ENCODE measurements at regions not wholly inside any gene's neighbourhood (a gene's known extent, or its start where the extent isn't known, plus 50 kb on each side); places are given as distances from the start of the nearest gene placed in this dataset.
"Not testable (repeated sequence)": the region's sequence is repeated elsewhere in the genome, so short reads cannot be mapped to it uniquely, and the experiment has no call there.

GRCh38 chr6:170198298-170198697 lies 92.6 kb downstream of the DLL1 start:
- DNase-seq (ENCODE audit: low spot score), result no peak

DNA sequence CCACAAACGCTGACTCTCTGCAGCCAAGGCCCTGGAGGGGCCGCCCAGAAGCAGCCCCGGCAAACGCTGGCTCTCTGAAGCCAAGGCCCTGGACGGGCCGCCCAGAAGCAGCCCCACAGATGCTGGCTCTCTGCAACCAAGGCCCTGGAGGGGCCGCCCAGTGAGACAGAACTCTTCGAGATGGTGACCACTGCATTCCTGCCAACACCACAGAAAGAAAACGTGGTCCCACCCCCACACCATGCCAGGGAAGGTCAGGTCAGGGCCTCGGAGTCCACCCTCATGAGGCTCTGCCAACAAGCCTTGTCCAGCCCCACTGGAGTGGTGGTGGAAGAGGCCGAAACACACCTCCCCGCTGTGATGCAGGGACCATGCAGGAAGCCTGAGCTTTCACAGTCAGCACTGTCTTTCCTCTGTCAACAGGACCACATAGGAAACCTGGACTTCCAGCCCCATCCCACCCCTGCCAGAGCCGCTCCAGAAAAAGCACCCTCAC lies 97.5 kb downstream of the DLL1 start:
- DNase-seq (ENCODE audit: low spot score), result no peak

GRCh38 chr6:170192905-170193304 lies 98.0 kb downstream of the DLL1 start:
- DNase-seq (ENCODE audit: low spot score), result no peak

DNA sequence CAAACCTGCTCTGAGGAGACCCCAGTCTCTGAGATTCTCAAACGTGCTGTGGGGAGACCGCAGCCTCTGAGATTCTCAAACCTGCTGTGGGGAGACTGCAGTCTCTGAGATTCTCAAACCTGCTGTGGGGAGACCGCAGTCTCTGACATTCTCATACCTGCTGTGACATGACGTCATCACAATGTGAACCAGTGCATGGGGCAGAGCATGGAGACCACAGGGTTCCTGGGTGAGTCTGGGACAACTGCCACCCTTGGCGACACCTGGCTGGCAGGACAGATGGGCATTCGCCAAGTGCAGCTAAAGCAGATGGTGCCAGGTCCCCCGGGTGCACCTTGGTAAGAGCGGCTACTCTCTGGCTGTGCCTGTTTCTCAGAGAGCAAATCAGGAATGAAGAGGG lies 98.8 kb downstream of the DLL1 start:
- DNase-seq (ENCODE audit: low spot score), result not testable (repeated sequence)

DNA sequence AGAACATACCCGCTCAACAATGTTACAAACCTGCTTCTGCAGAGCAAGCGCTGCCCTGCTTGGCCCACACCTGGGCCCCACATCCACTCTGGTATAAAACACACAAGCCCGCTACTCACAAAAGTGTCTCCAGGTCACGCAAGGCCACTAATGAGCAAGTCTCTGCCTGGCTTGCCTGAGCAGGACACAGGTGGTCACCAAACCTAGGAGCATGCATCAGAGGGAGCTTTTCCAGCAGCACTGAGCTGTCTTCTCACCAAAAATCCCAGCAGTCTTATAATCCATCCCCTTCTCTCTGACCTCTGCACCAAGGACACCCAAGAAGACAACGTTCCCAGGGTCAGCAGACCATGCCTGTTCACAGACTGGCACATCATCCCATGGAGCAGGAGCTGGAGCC lies 100.8 kb downstream of the DLL1 start:
- DNase-seq (ENCODE audit: low spot score), result no peak

GRCh38 chr6:170189236-170189635 lies 101.6 kb downstream of the DLL1 start:
- DNase-seq (ENCODE audit: low spot score), result no peak

DNA sequence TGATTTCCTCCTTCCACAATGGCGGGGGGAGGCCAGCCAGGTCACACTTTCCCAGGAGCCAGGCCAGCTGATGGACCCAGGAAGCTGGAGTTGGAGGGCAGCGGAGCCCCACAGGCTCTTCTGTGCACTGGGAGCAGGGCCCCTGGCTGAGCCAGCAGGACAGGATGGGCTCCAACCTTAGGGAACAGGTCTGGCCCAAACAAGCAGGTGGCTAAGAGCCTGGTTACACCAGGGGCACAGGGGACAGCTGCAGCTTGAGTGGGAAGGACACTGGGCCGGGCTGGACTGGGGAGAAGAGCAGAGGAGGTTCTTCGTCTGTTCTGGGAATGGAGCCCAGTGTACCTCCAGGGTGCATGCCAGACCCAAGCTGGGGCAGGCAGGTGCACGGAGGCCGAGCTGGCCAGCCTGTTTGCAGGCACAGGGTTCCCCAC lies 102.3 kb downstream of the DLL1 start:
- no peak for DNase-seq (ENCODE audit: low spot score)

DNA sequence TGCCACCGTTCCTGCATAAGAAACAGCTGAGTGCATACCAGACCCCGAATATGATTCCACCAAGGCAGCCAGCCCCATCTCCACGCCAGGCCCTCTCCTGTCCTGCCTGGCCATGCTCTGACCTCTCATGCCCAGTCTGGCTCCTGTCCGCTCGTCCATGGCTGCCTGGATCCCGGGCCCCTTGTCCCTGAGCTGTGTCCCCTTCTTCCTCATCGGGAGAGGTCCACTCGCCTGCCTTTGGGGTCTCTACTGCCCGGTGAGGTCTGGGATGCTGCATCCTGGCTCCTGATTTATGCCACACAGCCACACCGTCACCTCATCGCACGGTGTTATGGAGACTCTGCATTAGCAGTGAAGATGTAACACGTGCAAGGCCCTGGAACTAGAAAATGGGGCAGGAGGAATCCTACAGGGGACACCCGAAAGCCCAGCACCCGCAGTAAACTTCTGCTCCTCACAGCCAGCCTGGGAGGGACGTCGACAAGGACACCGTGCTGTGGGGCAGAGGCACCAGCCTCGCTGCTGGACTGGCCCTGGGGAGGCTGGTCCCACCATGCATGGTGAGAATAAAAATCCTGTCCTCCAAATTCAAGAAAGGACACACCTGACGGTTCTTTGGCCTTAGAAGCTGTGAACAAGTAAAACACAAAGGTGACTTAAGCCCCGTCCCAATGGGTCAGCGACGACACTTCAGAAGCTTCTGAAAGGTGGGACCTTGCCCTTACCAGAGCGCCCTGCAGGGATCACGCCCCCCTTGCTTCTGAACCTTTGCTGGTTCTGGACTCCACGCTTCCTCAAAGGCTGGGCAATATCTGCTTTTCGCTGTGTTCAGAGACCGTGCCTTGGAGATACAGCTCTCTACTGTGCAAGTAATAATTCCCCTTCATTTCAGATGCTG lies 103.0 kb downstream of the DLL1 start:
- no peak for DNase-seq (ENCODE audit: low spot score)

GRCh38 chr6:170186941-170187668 lies 103.8 kb downstream of the DLL1 start:
- DNase-seq (ENCODE audit: low spot score), result no peak

DNA sequence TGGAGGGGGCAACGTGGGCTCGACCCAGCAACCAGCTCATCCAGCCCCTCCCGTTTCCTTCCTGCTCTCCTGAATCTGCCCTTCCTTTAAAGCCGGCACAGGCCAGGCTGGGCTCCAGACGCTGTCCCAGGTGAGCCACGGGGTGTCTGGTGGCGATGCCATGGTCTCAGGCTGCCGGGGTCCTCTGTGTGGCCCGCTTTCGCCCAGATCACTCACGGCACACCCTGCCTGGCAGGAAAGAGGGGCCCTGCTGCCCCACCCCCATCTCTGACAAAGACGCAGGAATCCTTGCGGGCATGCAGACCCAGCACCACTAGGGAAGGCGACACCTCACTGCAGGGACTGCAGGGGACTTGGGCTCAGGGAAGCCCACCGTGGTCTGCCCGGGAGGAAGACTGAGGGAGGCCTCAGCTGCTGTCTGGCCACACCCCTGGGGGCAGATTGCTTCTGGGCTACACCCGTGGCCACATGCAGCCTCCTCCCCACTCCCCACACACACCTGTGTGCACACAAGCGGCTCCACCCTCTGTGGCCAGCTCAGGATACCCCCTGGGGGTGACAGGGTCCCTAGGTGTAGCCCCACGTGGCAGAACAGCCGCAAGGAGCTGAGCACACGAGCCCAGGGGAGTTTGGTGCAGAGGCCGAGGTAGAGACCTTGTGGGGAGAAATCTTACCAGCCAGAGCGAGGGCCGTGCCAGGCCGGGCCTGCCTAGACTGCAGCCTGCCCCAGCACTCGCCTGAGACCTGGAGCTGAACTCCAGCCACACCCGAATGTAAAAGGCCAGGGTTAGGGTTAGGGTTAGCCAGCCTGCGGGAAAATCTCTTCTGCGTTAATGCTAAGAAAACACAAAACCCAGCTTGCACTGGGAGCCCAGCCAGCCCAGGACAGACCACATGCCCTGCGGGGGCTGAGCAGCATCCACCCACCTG lies 104.6 kb downstream of the DLL1 start:
- no peak for DNase-seq (ENCODE audit: low spot score)

DNA sequence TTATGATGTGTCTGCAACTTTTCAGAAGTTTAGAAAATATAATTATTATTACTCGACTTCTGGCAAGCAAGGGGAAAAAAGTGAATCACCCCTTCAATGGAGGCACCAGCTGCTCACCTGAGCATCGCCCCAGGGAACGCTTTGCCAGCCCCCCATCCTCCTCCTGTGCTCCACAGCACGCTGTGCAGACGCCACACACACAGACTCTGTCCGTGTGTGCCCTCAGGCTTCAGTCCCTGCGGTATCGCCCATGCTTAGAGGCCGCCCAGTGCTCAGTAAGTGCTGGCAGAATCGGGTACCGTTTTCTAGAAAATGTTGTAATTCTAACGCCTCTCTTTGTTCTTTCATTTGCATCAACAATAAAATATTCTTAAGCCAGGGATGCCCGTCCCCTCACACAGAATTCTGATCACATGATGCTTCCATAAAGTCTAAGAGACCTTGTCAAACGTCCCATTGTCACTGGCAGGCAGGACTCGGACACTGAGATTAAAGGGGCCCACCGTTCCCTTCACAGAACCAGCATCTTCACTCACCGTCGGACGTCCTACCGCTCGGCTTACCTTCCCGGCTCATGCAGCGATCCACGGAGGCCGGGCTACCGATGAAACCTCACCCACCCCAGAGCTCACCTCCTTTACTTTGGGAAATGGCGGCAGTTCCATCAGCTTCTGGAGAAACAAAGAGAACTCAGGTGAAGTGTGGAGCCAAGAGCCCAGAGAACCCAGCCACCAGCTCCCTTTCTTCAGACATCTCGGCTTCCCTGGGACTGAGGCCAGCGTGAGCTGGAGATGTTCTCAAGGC lies 105.5 kb downstream of the DLL1 start:
- no peak for DNase-seq (ENCODE audit: low spot score)

GRCh38 chr6:170184316-170184715 lies 106.6 kb downstream of the DLL1 start:
- no peak for DNase-seq (ENCODE audit: low spot score)

DNA sequence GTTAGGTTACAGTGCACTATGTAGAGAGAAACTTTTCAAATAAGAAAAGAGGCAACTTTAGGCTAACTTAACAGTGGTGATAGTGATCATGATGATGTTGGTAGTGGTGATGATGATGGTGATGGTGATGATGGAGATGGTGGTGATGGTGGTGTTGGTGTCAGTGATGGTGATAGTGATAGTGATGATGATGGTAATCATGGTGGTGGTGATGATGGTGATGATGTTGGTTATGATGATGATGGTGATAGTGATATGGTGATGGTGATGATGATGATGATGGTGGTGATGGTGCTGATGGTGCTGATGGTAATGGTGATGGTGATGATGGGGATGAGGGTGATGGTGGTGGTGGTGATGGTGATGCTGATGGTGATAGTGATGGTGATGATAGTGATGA lies 107.4 kb downstream of the DLL1 start:
- DNase-seq (ENCODE audit: low spot score), result no peak

- DNase-seq (ENCODE audit: low spot score), result no peak
Observed at GRCh38 chr6:170182781-170183120, 108.1 kb downstream of the DLL1 start.

DNA sequence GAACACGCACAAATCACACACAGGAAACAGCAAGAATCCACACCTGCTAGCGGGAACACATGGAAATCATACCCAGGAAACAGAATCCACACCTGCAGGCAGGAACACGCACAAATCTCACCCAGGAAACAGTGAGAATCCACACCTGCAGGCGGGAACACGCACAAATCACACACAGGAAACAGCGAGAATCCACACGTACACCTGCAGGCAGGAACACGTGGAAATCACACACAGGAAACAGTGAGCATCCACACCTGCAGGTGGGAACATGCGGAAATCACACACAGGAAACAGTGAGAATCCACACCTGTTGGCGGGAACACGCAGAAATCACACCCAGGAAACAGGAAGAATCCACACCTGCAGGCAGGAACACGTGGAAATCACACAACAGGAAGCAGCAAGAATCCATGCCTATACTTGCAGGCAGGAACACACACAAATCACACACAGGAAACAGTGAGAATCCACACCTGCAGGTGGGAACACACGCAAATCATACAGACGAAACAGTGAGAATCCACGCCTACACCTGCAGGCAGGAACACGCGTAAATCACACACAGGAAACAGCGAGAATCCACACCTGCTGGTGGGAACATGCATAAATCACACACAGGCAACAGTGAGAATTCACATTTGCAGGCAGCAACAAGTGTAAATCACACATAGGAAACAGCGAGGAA lies 108.6 kb downstream of the DLL1 start:
- DNase-seq (ENCODE audit: low spot score), result no peak

GRCh38 chr6:170181338-170181690 lies 109.6 kb downstream of the DLL1 start:
- DNase-seq (ENCODE audit: low spot score), result no peak

GRCh38 chr6:170180671-170181337 lies 110.1 kb downstream of the DLL1 start:
- DNase-seq (ENCODE audit: low spot score), result no peak

DNA sequence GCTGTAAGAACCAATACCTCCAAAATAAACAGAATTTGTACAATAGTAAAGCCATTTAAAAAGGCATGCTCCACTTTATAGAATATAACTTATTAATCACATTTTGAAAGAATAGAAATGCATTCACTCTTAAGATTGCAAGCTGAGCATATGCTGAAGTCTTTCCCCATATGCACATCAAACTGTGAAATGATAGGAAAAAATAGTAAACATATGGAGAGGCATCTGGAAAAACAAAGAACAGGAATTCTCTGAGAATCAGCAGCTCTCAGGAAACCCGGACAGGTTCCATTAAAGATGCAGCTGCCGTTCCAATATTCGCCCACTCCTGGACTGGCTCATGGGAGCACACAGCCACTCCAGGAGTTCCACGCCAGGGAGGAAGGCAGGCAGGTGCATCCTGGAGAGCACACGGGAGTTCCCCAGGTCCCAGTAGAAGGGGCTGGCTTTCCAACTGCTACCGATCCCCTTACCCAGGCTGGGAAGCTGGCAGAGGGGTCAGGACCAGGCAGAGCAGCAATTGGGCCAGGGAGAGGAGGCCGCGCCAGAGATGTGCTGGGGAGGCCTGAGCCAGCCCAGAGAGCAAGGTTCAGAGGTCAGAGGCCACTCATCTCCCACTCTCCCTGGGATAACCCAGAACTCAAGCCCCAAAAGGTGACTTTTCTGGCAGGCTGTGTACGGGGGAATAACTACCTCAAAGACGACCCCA lies 111.1 kb downstream of the DLL1 start:
- DNase-seq (ENCODE audit: low spot score), result no peak

All from SK-N-DZ (cell line).